ENCODE measurements at regions not wholly inside any gene's neighbourhood (a gene's known extent, or its start where the extent isn't known, plus 50 kb on each side); places are given as distances from the start of the nearest gene placed in this dataset.

- DNase-seq (ENCODE audit: low read depth, low spot score) (no peak), FAIRE-seq (no peak)
- Histone ChIP-seq H3K9me1 (replicated peaks; ENCODE audit: control insufficient read depth, extremely low read depth, insufficient read depth, low read length) (no peaks in the 10 kb centered on the region), H3K4me1 (ENCODE audit: control insufficient read depth, extremely low read depth, insufficient read depth, low read length) (no peaks in the 10 kb centered on the region), H3K79me2 (ENCODE audit: control insufficient read depth, insufficient read depth, low read length) (no peaks in the 10 kb centered on the region), H2AFZ (ENCODE audit: low read depth, low read length) (no peak overlapping the region), H4K20me1 (replicated peaks; ENCODE audit: control insufficient read depth, extremely low read depth, insufficient read depth, low read length) (no peaks in the 10 kb centered on the region), H3K4me2 (ENCODE audit: insufficient read depth, low read length) (no peak overlapping the region), H3K36me3 (ENCODE audit: control insufficient read depth in 2 of 2, extremely low read depth in 1 of 2, insufficient read depth in 2 of 2, low read length in 2 of 2) (no peaks in the 10 kb centered on the region), H3K9ac (replicated peaks; ENCODE audit: extremely low read depth, insufficient read depth, low read length) (no peak overlapping the region), H3K27ac (ENCODE audit: insufficient read depth, low read depth, low read length) (no peak overlapping the region), H3K9me3 (replicated peaks; ENCODE audit: control insufficient read depth, insufficient read depth, low read length) (no peaks in the 10 kb centered on the region), H3K27me3 (ENCODE audit: control insufficient read depth in 2 of 2, insufficient read depth in 2 of 2, low read length in 2 of 2) (no peaks in the 10 kb centered on the region), H3K4me3 (replicated peaks in 1 of 3; ENCODE audit: insufficient read depth in 1 of 3, low read depth in 1 of 3, low read length in 3 of 3) (no peak overlapping the region)
- ChIA-PET POLR2A (no interaction called here), CTCF (interaction anchor here (1.0 to 2.0 kb wide), 2 partner anchors 793 to 812 kb away, joined by 3 to 5 read pairs; no protein-coding TSS in a partner anchor)
- dilution Hi-C loops (cut with MboI; ENCODE audit: extremely low pct_ligation_motif_present, low sequenced_read_pairs), result no loop called here
- intact Hi-C loops (cut with micrococcal nuclease), result loop anchor here (10.0 kb wide), 3 partner anchors 222 to 642 kb away; no protein-coding TSS in a partner anchor
- TF ChIP-seq POLR2AphosphoS5 (IDR thresholded peaks at IDR 0.05; ENCODE audit: insufficient read depth, low read depth, low read length) (no peak), CTCF (IDR thresholded peaks at IDR 0.05; ENCODE audit: extremely low read depth in 1 of 2, insufficient read depth in 1 of 2, low read depth in 1 of 2, low read length in 2 of 2) (no peak), MYC (IDR thresholded peaks at IDR 0.05; ENCODE audit: low read depth, low read length) (no peak), EZH2 (IDR thresholded peaks at IDR 0.05; ENCODE audit: borderline replicate concordance, low read depth, low read length, severe bottlenecking) (no peak), POLR2A (IDR thresholded peaks at IDR 0.05; ENCODE audit: low read depth, low read length) (no peak), GATA2 (IDR thresholded peaks at IDR 0.05; ENCODE audit: insufficient read depth, insufficient read length, low read depth, low read length) (no peak), JUN (IDR thresholded peaks at IDR 0.05; ENCODE audit: borderline replicate concordance, insufficient read depth, insufficient read length, low read depth) (no peak), FOS (IDR thresholded peaks at IDR 0.05; ENCODE audit: borderline replicate concordance, insufficient read depth, low read length) (no peak)
- TF ChIP-seq, protein P1, sequence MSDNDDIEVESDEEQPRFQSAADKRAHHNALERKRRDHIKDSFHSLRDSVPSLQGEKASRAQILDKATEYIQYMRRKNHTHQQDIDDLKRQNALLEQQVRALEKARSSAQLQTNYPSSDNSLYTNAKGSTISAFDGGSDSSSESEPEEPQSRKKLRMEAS (IDR thresholded peaks at IDR 0.05; ENCODE audit: insufficient read depth, insufficient read length), result no peak
- no TSS peak for BruUV-seq (replicated peaks)
These were observed 578.6 kb downstream of the ACTL7B start for GRCh38 chr9:108277216-108277615.

Data from endothelial cell of umbilical vein (primary cell).